Omental fat pad (tissue), 3 donors: ENCODE measurements at regions not wholly inside any gene's neighbourhood (a gene's known extent, or its start where the extent isn't known, plus 50 kb on each side); places are given as distances from the start of the nearest gene placed in this dataset.
A peak's percentile ranks its signal among the peaks of the same experiment; 100 is the strongest.

ENCODE experiments used
- ATAC-seq: fragments of 150-250 bp; one replicate; pipeline ENCODE4 v1.9.1; 2016; ENCODE audit warnings: mild to moderate bottlenecking, moderate library complexity; ENCODE audit not compliant: low FRiP score
- DNase-seq: peaks from one replicate; pipeline ENCODE4 v3.0.0-alpha.2; 2019; ENCODE audit warnings: low spot score
- TF ChIP-seq, protein P1 (sequence below), 3 donors: fragments of 450-650 bp; IDR thresholded peaks; one replicate each; pipeline ENCODE4 v1.5.1; 2016 to 2017; ENCODE audit warnings: antibody characterized with exemption in 3 of 3, mild to moderate bottlenecking in 3 of 3, moderate library complexity in 2 of 3

DNA sequence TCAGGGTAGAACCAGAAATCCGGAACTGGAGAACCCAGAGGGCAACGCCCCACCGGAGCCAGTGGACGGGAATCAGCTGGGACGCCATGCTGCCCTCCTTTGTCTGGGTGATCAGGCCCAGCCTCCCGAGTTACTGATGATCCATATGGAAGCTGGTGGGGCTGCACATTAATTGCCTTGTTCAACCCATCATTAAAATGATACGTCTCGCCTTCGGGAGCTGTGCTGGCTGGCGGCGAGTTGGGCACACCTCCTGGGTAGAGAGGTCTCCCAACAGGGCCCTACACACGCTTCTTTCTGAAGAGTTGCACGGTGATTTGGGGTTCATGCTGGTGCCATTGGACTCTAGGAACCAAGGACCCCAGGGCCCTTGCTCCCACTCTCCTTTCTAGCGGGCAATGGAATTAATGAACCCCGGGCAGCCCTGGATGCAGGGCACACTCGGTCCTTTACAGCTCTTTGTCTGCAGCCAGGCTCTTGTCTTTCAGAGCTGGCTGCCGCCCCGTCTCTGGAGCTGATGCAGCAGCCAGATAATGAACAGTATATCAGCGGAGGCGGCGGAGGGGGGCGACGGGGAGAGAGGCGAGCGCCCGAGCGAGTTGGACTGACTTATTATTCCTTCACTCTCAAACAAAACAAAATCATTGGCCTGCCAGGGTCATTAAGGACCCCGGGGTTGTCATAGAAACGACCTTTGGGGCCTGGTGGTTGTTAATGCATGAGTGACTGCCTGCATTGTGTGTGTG is 412.2 kb upstream of the ZMIZ1 start:
- TF ChIP-seq, protein P1, sequence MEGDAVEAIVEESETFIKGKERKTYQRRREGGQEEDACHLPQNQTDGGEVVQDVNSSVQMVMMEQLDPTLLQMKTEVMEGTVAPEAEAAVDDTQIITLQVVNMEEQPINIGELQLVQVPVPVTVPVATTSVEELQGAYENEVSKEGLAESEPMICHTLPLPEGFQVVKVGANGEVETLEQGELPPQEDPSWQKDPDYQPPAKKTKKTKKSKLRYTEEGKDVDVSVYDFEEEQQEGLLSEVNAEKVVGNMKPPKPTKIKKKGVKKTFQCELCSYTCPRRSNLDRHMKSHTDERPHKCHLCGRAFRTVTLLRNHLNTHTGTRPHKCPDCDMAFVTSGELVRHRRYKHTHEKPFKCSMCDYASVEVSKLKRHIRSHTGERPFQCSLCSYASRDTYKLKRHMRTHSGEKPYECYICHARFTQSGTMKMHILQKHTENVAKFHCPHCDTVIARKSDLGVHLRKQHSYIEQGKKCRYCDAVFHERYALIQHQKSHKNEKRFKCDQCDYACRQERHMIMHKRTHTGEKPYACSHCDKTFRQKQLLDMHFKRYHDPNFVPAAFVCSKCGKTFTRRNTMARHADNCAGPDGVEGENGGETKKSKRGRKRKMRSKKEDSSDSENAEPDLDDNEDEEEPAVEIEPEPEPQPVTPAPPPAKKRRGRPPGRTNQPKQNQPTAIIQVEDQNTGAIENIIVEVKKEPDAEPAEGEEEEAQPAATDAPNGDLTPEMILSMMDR (IDR thresholded peaks at IDR 0.05): no peak
- peak; percentile 44 for ATAC-seq
- no peak for DNase-seq

DNA sequence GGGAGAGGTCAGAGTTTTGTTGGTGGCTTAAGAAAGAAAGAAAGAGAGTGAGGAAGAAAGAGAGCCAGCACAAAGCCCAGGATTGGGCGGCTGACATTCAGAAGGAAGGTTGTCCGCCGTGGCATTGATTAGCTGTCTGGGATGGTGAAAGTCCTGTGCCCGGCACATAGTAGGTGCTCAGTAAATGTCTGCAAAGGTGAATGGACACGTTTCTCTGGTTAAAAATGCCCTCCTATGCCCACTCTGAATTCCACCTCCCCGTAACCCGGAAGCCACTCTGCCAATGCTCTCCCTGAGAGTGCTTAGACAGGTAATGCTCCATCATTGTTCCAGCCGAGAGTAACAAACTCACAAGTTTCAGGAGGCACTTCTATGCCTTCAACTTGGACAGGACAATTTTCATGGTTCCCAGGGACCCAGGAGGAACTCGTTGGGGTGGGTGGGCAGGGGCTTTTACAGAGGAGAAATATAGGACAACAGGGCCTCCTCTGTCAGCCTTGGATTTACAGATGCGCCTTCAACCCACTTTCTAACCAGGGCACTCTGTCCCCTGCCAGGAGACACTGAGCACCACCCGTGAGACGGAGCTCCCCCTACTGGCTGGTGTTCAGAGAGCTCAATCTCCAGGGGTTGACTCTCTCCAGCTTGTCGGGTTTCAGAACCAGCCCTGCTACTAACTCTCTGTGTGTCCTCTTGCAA is 411.5 kb upstream of the ZMIZ1 start:
- ATAC-seq (no peak), DNase-seq (peak; percentile 87)
- TF ChIP-seq, protein P1 (IDR thresholded peaks at IDR 0.05): no peak

DNA sequence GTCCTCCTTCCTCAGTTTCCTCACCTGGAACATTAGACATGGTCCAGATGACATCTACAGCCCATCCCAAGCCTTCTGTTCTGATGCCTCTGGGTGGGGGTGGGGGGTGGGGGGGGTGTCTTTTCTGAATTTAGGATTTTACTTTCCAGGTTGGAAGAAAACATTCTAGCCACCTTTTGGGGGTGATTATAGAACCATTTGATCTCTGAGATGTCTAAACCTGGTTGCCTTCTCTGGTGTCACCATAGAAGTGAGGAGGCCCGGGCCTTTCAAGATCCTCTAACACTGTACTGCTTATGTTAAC is 411.0 kb upstream of the ZMIZ1 start:
- TF ChIP-seq, protein P1 (IDR thresholded peaks at IDR 0.05): no peak
- no peak for ATAC-seq
- no peak for DNase-seq

DNA sequence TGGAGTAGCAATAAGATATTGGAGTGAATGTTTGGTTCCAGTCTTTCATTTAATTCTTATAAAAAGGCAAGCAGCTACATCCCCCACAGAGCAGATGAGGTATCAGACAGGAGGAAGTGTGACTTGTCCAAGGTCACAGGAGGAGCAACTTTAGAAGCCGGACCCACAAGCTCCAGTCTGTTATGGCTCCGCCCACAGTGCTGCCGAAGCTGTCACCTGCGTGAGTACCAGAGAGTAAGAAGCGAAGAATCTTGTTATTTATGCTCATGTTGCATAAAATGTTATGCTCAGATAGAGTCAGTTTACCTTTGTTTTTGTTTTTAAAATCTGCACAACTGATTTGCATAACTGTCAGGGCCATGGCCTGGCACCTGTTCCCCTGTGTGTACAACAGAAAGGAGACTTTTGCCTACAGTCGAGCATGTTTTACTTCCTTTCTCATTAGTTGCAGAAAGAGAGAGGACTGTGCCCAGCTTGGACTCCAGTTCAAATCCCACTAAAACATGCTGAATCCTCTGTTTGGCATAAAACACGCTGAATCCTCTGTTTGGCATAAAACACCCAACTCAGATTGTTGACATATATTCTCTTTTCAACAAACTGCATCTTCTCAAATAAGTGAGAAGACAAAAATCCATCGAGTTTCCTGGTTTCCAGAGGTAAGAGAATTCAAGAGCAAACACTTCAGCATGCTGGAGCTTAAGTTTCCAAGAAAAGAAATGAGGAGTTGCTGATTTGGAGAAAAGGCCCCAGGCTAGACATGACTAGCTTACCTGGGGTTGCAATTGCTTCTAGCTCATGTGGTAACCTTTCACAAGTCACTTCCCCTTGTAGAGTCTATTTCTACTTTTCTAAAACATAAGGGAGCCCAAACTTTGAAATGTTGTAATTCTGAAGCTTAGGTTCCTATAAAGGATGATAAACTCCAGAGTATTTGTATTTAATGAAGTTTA is 409.8 kb upstream of the ZMIZ1 start:
- ATAC-seq (no peak), DNase-seq (no peak)
- TF ChIP-seq, protein P1 (IDR thresholded peaks at IDR 0.05): no peak

DNA sequence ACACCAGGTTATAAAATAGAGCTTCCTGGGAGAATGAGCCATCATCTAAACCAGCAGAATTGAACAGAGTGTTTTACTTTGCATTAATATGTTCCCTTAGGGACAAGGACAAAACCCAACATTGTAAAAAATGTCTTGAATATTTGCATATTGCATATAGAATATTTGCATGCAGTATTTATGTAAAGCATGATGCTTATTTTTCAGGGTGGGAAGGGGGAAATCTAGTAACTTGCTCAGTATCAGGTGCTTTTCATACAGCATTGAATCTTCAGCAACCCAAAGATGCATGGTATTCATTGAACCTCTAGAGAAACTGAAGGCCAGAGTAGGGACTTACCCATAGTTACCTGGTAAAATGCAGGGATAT is 409.2 kb upstream of the ZMIZ1 start:
- DNase-seq (no peak), ATAC-seq (no peak)
- TF ChIP-seq, protein P1 (IDR thresholded peaks at IDR 0.05): no peak

DNA sequence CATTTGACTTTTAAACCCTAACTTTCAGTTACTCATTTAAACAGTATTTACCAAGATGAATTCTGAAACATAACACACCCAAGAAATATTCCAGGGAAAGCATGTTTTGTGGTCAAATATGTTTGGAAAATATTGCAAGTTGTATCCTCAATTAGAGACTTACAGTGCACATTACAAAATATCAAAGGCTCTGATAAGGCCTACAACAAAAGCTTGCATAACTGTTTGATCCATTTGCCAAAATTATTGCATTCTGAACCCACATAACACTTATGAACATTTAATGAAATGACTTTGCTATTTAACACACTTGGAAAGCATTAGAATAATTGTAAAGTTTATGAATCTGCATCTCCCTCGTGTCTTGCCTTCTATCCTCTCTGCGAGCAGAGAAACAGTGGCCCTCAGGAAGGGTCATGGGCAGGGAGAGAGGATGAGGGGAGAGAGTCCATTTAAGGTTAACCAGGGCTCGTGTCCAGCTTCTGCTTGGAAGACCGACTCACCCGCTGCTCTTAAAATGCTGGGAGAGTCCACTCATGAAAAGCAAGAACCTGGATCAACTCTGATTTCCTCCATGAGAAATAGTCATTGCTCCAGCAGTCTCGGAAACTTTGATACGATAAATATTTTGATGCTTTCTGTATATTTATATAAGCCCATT is 408.2 kb upstream of the ZMIZ1 start:
- ATAC-seq (peak; percentile 38), DNase-seq (no peak)
- TF ChIP-seq, protein P1 (IDR thresholded peaks at IDR 0.05): no peak
